GM21529 (cell line): ENCODE measurements at regions not wholly inside any gene's neighbourhood (a gene's known extent, or its start where the extent isn't known, plus 50 kb on each side); places are given as distances from the start of the nearest gene placed in this dataset.
"Not testable (repeated sequence)": the region's sequence is repeated elsewhere in the genome, so short reads cannot be mapped to it uniquely, and the experiment has no call there.

ENCODE experiments used
- ATAC-seq: cut with Tn5 transposase; IDR thresholded peaks from one replicate; pipeline ENCODE4 v1.9.1; 2021; ENCODE audit not compliant: unreplicated experiment

DNA sequence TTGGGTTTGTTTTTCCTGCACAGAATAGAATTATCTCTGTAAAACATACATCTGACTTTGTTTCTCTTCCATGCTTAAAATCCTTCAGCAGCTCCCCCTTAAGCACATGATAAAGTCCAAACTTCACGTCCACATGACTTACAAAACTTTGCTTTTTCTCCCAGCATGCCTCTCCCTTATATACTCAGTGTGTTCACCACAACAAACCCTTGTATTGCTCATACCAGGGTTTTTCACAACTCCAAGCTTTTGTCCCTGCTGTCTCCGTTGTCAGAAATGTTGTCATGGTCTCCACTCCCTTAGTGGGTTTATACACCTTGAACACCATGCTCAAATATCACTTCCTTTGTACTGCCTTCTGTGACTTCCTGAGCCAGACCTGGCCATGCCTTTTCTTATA is 91.1 kb upstream of the MITF start:
- ATAC-seq, result no peak

DNA sequence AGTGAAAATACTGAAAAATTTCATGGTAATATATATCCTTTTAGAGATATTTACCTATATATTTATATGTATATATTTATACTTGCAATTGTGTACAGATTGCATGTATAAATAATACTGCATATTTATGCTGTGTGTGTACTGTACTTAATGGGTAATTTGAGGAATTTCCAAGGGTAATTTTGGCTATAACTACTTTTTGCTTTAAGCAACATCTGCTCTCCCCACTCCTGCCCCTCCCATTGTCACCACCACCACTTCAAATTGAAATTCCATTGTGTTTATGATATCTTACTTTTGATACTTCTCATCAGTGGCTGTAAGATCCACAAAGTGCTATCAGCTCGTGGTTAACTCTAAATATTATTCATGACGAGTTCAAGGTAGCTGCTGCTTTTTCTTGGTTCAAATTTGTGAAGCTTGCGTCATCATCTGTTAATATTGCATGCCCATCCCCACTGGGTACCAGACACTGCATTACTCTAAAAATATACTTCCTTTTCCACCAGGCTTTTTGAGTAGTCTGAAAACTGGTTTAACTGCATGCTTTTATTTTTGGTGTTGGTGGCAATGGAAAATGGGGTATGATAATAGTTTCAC is 91.7 kb upstream of the MITF start:
- no peak for ATAC-seq

DNA sequence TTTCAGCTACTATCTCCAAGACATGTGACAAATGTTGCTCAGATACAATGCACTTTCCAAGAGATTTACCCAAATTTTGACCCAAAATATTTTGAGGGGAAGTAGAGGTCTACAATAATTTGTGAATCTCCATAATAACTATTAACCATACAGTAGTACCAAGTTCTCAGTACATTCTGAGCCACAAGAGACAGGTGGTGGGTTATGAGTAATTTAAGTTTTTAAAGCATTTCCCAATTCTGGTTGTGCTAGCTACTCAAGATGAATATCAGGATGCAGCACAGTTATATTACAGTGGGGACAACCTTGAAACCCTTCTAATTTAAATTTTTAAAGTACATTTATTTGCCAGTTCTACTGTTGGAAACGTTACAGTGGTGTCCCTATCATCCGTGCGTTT is 92.2 kb upstream of the MITF start:
- ATAC-seq, result no peak

DNA sequence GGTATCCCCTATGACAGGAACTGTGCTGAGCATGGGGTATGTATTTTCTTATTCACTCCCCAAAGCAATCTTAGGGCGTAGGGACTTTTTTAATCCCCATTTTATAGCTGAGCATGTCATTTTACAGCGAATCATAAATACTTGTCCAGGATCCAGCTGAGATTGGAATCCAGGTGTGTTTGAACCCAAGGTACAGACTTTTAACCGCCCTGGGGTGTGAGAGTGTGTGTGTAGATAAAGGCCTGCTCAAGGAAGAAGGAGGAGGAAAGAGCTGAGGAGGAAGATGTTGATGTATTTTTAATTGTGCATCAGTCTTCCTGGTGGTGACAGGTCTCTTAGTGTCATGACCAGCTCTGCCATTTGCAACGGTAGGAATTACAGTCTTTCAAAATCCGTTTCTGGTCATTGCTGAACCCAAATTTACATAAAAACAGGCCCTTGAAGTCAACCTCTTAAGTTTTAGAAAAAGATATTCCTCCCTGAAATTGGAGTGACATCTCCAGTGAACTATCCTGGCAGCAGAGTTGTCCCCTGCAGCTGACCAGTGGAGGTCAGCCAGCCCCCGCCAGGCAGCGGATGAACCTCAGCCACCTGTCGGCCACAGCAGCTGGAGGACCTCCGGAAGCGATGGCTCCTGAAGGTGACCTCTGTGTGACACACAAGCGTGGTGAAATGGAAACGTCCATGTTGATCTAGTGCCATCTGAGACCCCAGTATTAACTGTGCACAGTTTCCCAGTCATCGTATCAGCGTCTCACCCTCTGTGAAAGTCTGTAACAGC is 92.8 kb upstream of the MITF start:
- no peak for ATAC-seq

DNA sequence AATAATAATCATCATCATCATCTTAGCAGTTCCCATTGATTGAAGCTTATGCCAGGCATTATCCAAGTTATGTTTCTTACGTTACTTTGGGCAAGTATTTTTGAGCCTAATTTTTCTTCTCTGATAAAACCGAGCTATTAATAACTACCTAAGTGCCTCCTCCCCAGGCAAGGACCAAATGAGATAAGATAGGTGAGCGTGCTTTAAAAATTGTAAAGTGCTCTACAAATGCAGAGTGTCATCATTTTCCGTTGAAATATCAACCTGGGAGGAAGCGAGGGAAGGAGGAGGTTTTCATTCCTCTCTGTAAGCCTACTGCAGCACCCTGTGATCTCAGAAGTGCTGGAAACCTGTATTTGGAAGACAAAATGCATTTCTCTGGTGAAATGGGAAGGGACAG is 96.7 kb upstream of the MITF start:
- no peak for ATAC-seq

DNA sequence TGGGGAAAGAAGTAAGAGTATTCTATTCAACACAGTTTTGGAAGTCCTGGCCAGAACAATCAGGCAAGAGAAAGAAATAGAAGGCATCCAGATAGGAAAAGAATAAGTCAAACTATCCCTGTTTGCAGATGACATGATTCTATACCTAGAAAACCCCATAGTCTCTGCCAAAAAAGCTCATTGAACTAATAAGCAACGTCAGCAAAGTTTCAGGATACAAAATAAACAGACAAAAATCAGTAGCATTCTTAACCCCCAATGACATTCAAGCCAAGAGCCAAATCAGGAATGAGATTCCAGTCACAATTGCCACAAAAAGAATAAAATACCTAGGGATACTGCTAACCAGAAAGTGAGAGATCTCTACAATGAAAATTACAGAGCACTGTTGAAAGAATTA is 99.4 kb upstream of the MITF start:
- no peak for ATAC-seq

DNA sequence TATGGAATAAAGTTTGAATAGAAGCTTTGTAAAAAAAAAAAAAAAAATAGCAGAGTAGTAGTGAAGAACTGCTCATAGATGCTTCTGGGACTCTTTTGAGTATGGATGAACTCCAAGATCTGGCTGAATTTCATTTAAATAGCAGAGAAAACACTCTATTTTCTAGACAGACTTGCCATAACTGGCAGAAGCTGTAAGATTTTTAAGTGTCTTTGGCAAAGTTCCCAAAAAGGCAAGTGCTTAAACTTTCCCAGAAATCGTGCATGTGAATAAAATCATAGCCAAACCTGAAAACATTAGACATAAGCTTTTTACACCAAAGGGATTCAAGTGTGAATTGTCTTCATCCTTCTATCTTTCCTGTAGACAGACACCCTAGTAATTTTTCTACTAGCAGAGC is 110.3 kb upstream of the MITF start:
- ATAC-seq, result no peak

DNA sequence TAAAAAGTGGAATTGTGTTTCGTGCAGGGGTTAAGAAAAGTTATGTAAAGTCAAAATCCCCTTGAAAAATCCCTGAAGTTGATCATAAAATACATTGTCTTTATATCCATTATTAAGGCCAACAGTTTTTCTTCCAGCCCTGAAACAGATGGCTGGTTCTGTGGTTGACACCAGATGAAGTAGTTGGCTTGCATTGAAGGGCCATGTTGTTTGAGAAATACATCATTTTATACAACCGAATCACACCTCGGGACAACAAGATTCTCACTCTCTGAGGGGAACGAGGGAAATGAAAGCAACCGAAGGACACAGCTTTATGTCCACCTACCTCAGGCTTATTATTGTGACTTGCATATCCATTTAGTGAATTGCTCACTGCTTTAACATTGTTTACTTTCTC is 126.0 kb upstream of the MITF start:
- no peak for ATAC-seq

DNA sequence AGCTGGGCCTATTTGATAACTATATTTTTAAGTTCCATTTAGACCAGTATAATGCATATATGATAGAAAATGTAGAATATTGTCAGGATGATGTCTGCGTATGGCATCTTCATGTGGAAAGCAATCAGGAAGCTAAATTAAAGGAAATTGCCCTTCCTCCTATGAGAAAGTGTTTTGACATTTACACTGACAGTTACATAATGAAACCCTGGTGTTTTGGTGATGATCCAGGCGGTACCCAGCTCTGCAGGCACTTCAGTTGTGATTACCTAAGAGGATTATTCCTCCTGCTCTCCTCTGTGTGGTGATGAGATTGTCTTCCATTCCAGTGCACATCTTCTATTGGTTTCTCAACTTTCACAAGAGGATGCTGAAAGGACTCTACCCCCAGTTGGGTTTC is 126.5 kb upstream of the MITF start:
- ATAC-seq, result no peak

DNA sequence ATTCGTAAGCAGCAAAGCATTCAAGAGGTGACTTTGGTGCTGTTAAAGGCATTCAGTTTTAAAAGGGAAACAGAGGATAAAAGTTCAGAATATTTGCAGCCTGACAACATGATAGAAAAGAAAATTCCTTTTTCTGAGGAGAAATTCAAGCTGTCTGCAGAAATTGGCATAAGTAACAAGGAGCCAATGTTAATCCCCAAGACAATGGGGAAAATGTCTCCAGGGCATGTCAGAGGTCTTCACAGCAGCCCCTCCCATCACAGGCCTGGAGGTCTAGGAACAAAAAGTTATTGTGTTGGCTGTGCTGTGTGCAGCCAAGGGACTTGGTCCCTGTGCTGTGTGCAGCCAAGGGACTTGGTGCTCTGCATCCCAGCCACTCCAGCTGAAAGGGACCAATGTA is 129.7 kb upstream of the MITF start:
- not testable (repeated sequence) for ATAC-seq

DNA sequence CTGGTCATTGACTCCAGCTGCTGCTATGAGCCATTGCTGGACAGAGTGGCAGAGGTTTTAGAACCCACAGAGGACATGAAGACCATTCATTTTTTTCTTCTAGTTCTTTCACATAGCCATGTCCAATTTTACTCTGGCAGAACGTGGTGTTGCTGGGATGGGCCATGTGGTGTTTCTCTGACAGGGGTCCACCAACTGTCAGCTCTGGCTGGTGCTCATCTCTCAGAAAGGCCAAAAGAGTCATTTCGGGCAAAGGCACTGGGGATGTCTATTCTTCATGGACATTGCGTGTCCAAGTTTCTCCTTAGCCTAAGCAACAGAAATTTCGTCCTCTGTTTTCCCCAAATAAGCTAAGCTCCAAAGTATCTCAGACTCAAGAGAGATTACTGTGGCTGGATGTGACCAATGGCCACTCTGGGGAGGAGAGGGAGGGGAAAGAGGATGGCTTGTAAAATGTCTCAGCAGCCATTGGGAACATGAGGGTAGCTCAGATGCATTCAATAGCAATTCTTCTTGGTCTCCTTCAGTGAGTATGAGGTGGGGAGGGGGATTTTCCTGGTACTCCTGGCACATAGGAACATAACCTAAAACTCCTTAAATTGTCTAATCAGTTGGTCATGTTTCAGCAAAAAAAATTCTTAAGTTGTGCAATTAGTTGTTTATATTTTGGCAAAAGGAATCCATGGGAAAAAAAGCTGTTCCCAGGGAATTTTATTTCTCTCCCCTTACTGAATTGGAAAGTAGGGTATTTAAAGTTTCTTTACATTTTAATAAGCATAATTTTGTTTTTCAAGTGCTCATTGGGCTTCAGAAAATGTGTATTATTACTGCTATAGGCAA is 131.6 kb upstream of the MITF start:
- no peak for ATAC-seq

DNA sequence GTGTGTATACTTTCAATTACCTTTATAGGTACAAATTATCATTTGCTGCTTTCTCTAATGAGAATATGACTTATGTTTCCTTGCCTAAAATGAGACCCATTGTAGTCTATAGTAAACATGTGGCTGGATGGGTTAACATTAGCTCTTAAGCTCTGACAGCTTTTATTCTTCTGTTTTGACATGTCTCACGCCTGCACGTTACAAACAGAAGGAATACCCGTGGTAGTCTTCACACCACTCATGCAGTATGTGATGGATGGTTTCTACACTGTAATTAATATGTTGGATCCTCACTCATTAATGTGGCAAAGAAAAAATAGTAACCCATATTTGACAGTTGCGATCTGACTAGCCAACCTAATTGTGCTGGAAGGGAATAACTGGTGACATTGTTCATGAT is 133.4 kb upstream of the MITF start:
- ATAC-seq, result no peak

DNA sequence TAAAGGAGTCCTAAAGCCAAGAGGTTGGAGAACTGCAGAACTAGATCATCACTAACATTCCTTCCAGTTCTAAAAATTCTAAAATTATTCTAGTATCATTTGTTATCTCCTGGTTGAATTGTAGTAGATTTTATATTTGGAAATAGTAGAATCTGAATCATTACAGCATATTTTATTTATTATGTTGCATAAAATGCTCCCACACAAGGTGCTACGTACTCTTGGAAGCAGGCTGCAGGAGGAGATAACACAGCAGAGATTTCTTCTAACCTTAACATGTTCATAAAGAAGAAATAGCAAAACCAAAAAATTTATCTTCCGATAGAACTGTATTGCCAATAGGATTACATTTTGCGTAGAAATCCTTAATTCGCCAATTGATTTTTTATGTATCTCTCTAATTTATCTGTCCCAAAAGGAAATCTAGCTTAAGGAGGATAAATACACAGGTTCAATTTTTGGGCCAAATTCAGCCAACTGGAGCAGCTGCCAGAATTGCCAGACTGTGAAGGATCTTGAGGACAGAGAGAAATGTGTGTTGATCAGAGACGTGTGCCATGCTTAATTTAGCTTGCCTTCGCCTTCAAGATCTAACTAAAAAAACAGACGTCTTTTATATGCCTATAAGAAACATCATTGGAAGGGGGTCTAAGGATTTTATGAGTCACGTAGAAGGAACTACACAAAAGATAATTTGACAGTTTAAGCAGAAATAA is 134.4 kb upstream of the MITF start:
- no peak for ATAC-seq

DNA sequence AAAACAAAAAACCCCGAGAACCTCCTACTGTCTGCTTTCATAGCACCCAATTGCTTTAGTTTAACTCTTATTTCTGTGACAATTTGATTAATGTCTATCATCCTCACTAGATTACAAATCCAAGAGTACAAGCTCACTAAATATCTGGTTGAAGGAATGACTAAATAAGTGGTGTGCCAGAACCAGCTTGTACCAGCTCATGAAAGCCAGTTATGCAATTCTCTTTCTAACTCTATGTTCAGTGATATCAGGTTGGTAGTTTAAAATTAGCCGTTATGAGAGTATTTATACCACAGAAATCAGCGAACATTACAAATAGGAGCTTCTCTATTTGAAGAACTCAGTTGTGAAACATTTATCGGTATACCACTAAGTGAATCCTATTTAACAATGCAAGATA is 137.2 kb upstream of the MITF start:
- ATAC-seq, result no peak

DNA sequence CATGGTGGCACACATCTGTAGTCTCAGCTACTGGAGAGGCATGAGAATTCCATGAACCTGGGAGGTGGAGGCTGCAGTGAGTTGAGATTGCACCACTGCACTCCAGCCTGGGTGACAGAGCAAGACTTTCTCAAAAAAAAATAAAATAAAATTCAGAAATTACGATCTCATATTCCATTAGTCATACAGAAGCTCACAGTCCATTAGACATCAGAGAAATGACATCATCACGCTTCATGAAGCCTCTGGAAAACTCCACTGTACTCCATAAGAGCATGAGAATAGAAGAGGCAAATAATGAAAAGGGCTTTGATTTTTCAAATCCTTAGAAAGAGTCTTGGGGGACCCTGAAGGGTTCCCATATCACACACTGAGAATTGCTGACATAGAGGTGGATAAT is 145.0 kb upstream of the MITF start:
- no peak for ATAC-seq

DNA sequence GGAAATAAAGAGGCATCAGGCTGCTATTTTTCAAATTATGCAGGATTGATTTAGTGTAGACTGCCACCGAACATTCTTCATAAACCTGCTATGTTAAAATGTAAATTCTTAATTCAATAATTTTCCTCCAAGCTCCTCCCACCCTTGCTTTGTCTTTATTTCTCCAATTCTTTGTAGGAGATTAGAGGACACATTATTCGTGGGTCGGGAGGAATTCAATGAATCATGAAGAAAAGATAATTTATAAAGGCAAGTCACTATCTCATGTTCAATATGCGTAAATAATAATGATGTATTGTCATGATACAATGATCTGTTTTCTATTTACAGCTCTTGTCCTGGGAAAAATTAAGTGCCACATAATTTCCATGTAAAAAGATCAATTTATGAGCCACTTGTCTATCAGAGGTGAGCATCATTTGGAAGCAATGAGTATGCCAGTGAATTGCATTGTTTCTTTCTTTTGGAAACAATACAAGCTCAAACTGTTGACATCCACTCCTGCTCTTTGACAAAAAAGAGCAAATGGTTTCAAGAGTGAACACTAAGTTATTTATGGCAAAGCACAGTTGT is 148.0 kb upstream of the MITF start:
- ATAC-seq, result no peak

DNA sequence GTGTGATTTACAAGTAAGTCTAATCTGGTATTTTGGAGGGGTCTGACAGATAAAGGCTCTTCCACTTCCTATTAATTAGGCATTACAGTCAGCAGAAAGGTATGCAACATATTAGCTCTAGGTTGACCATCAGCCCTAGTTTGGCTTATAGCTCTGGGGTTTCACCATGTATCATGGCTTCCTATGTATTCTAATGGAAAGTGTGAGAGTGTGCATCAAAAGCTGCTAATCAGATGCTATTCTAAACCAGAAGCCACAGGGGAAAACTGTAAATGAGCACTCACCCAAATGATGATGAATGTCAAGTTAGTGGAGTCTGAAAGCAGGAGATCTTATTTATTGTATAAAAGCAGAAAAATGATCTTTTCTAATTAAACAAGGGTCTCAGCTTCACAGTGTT is 149.2 kb upstream of the MITF start:
- no peak for ATAC-seq

DNA sequence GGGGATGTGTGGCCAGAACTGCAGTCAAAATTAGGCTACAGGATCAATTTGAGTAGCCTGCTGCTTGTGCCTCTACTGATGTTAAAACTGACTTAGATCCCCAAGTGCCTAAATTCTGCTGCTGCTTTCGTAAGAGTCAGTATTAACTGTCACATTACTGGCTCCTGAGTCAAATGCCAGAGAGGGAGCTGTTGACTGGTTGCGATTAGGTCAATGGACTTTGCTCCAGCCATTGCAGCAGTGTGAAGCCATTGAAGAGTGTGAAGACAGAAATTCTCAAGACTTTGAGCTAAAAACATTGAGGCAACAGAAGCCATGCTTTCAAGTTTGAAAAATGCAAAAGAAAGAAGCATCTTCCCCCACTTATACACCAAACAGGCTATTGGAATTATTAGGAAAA is 151.1 kb upstream of the MITF start:
- ATAC-seq, result no peak

DNA sequence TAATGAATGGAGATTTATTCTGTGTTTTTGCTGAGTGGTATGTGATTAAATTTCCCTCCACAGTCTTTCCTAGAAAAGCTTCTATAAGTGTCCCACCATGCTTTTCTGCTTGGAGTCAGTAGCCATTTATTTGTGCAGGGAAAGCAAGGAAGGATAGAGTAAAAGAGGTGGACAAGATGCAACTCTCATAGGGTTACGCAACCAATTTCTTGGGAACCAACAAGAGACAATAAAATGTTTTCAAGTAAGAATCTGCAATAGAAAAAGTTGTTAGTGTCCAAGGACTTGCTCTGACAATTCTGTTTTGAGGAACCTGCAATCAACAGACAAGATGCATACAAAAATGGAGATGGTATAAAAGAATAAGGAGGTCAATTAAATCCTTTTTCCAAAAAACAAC is 153.8 kb upstream of the MITF start:
- no peak for ATAC-seq

DNA sequence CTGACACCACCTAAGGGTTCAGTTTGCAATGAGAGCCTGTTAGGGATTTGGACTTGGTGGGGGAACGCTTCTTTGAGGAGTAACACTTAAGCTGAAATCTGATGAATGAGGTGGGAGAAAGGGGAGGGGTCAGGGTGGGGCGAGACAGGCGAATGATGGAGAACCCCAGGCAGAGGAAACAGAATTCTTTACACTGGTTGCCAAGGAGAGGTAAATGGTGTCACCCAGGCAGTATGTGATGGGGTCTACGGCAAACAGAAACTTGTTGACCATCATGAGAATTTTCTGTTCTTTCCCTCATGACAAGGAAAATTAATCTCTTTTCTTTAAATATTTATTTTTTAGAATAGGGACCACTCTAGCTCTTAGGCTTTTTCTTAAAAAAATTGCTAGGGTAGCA is 157.2 kb upstream of the MITF start:
- no peak for ATAC-seq
